Ureter (tissue), 1 donor: ENCODE measurements at regions not wholly inside any gene's neighbourhood (a gene's known extent, or its start where the extent isn't known, plus 50 kb on each side); places are given as distances from the start of the nearest gene placed in this dataset.
"Not testable (repeated sequence)": the region's sequence is repeated elsewhere in the genome, so short reads cannot be mapped to it uniquely, and the experiment has no call there.

Source experiments
- DNase-seq: peaks from one replicate; pipeline ENCODE4 v3.0.0-alpha.2; 2020; ENCODE audit warnings: low spot score
- donor health status: DM: yes; HTN: yes; CAD: no.

- no peak for DNase-seq
These were observed 103.0 kb upstream of the RAP1B start for GRCh38 chr12:68507657-68508056.

- DNase-seq: no peak
These were observed 102.1 kb upstream of the RAP1B start for GRCh38 chr12:68508576-68508975.

GRCh38 chr12:68509242-68509641, 101.5 kb upstream of the RAP1B start:
- DNase-seq: no peak

- DNase-seq: no peak
These were observed 100.3 kb upstream of the RAP1B start for GRCh38 chr12:68510397-68510796.

GRCh38 chr12:68514807-68515411, 95.8 kb upstream of the RAP1B start:
- DNase-seq: no peak

- DNase-seq: no peak
These were observed 94.9 kb upstream of the RAP1B start for GRCh38 chr12:68515793-68516192.

- no peak for DNase-seq
These were observed 89.3 kb upstream of the RAP1B start for GRCh38 chr12:68521321-68521839.

GRCh38 chr12:68521848-68522502, 88.7 kb upstream of the RAP1B start:
- DNase-seq: no peak

- no peak for DNase-seq
These were observed 81.2 kb upstream of the RAP1B start for GRCh38 chr12:68529466-68529865.

GRCh38 chr12:68529869-68530268, 80.8 kb upstream of the RAP1B start:
- no peak for DNase-seq

GRCh38 chr12:68530299-68530698, 80.4 kb upstream of the RAP1B start:
- DNase-seq: no peak

- no peak for DNase-seq
These were observed 79.7 kb upstream of the RAP1B start for GRCh38 chr12:68530965-68531364.

- DNase-seq: no peak
These were observed 78.4 kb upstream of the RAP1B start for GRCh38 chr12:68532204-68532886.

GRCh38 chr12:68532887-68533248, 77.8 kb upstream of the RAP1B start:
- no peak for DNase-seq

- DNase-seq: no peak
These were observed 76.6 kb upstream of the RAP1B start for GRCh38 chr12:68534108-68534507.

GRCh38 chr12:68536885-68537485, 73.7 kb upstream of the RAP1B start:
- DNase-seq: no peak

GRCh38 chr12:68537571-68537970, 73.1 kb upstream of the RAP1B start:
- no peak for DNase-seq

- DNase-seq: peak; percentile 57
These were observed 71.7 kb upstream of the RAP1B start for GRCh38 chr12:68538726-68539614.

- DNase-seq: no peak
These were observed 71.1 kb upstream of the RAP1B start for GRCh38 chr12:68539615-68539952.

- DNase-seq: not testable (repeated sequence)
These were observed 69.9 kb upstream of the RAP1B start for GRCh38 chr12:68540768-68541167.

- not testable (repeated sequence) for DNase-seq
These were observed 63.4 kb upstream of the RAP1B start for GRCh38 chr12:68547318-68547717.
